HG03025 (cell line): ENCODE measurements at regions not wholly inside any gene's neighbourhood (a gene's known extent, or its start where the extent isn't known, plus 50 kb on each side); places are given as distances from the start of the nearest gene placed in this dataset.

ENCODE experiments used
- ATAC-seq: cut with Tn5 transposase; IDR thresholded peaks from one replicate; pipeline ENCODE4 v1.9.1; 2021; ENCODE audit warnings: mild to moderate bottlenecking, moderate library complexity; ENCODE audit not compliant: unreplicated experiment, low FRiP score

DNA sequence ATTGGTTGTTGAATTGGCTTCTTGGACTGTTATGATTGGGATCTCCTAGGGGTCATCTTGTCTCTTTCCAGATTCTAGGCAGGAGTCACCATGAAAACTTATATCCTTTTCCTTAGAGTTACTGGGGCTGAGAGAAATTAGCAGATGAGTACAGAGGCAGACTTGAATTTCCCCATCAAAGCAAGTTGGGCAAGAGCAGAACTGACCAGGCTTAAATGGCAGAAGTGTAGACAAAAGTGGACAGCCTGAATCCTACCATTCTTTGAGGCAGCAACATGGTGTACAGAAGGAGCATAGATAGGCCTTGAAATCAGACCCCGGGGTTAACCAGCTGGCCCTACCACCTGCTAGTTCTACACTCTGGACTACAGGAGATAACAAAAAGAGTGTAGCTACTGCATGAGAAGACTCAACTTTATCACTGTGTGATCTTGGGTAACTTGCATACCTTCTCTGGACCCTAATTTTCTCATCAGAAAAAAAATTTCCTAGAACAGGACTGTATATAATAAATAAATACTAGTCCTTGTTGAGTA lies 427.4 kb upstream of the CADM1 start:
- no peak for ATAC-seq

DNA sequence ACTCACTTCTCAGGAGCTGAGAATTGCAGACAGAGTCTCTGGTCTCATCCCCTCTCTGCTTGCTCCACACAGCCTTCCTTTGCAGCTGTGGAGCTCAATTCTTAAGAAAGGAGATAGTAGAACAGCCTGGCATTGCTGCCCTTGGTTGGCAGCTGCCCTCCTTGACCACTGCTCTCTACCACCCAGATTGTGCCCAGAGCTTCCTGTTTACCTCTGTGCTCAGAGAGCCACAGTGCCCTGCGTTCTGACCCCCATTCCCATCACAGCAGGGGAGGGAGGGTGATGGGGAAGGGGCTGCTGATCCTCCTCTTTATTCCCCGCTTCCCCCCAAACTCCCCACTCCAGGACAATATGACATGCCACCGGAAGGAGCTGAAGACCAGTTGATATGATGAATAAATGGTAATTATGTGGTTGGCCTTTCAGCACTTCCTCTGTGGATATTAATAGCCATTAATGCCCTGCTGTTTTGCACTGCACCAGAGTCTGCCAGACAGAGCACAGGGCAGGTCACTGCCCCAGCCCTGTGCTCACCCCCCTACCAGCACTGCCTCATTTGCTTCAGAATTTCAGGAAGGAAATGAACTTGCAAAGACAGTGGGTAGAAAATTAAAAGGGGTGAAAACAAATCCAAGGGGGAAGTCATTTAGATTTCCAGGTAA lies 426.8 kb upstream of the CADM1 start:
- ATAC-seq = no peak

DNA sequence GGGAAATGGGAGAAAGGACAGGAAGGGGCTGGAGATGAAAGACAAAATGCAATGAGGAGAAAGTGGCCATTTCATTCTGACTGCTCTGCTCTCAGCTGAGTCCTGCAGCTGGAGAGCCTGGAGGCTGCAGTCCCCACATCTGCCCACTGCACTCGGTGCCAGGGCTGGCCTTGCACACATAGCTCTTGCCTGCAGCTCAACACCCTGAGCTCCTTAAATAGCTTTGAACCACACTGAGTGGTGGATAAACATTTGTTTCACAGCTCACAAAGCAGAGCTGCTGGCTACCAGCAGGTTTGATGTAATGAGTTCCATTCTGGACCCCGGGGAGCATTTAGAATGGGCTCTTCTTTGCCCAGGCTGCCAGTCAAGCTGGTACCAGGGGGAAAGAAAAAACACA lies 426.1 kb upstream of the CADM1 start:
- no peak for ATAC-seq

DNA sequence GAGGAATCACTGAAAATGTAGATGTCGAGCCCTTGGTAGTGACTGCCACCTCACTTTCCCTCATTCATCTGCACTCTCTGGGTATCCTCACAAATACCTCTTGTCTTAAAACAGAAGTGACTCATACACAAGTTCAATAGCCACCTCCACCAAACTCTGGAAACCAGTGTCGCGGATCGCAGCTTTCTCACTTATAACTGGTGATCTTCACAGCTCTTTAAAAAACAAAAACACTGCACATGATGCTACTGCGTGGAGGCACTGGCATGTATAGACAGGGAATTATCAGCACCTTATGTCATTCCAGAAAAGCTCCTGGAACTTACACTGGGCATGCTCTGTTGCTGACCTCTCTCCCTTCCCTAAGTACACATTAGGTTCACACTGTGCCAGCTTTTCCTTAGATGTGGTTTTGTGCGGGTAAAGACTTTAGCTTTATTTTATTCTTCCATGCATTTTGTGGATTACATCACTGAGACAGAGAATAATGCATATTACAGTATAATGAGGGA lies 425.5 kb upstream of the CADM1 start:
- no peak for ATAC-seq

DNA sequence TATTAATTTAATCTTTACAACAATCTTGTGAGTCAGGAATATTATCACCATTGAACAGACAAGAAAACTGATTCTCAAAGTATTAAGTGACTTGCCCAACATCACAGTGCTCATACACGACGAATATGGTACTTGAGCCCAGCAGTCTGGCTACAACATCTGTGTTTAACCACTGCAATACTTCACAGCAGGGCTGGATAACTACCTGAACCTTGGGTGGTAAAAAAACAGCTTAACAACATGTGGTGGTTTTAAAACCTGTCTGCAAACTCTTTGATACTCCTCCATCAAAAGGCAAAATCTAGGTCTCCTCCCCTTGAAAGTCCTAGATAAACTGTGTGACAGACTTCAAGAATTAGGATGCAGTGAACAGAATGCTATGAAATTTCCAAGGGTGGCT lies 424.6 kb upstream of the CADM1 start:
- ATAC-seq = no peak

DNA sequence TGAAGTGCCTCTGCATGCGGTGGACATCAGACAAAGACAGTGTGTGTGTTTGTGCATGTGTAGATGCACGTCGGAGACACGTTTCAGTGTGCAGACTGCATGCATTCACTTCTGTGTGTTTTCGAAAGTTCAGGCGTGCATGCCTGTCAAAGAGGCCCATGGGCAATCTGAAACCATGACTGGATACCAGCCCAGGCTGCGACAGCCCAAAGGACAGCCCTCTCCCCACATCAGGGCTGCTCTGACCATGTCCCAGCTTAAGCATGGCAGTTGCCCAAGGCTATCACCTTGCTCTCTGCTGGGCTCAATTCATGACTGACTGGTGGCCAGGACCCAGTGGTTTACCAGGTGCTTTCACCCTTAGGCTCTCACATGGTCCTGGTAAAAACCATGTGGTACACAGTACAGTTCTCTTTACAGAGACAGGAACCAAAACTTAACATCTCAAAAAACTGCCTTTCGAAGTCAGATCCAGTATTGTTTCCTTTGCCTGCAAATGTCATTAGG lies 423.7 kb upstream of the CADM1 start:
- no peak for ATAC-seq

DNA sequence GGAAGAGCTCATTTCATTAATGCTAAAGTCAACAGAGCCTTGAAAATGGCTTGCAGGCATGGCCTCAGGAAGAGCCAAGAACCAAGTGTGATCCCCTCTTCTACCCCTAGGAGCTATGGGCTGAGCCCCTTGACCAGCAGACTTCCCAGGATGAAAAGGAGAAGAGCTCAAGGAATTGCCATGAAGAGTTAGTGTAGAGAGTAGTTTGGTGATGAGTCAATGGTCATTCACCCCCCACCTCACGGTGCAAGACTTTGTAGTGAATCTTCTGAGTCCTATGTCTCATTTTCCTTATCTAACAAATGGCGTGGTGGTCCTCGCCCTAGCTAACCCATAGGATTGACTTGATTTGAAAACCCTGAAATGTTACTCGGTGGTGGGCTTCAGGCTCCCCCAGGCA lies 422.4 kb upstream of the CADM1 start:
- no peak for ATAC-seq

DNA sequence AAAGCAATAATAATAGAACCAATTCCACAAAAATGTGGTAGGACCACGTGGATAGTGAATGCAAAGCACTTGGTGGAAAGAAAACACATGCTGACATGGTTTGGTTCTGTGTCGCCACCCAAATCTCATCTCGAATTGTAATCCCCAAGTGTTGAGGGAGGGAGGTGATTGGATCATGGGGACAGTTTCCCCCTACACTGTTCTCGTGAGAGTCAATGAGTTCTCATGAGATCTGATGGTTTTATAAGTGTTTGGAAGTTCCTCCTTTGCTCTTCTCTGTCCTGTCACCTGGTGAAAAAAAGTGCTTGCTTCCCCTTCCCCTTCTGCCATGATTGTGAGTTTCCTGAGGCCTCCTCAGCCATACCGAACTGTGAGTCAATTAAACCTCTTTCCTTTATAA lies 421.9 kb upstream of the CADM1 start:
- ATAC-seq = no peak

DNA sequence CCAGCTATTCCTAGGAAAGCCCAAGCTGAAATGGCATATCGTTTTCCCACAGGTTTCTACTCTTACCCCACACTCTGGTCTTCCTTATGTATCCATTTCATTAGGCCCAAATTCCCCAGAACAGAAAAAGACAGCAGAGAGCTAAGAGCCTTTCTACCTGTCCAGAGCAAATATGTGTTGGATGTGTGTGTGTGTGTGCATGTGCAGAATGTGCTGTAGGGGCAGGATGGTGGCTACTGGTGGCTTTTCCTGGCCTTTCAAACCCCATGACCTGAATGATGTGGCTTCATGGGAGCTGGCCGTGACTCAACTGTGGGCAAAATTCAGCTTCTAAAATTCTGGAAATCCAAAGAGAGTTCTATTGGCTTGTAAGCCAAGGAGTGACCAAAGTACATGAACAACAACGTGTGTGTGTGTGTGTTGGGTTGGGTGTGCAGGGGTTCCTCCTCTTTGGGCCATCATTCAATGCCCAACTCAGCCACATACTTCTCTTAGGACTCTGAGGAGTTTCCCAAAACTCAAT lies 421.4 kb upstream of the CADM1 start:
- no peak for ATAC-seq

DNA sequence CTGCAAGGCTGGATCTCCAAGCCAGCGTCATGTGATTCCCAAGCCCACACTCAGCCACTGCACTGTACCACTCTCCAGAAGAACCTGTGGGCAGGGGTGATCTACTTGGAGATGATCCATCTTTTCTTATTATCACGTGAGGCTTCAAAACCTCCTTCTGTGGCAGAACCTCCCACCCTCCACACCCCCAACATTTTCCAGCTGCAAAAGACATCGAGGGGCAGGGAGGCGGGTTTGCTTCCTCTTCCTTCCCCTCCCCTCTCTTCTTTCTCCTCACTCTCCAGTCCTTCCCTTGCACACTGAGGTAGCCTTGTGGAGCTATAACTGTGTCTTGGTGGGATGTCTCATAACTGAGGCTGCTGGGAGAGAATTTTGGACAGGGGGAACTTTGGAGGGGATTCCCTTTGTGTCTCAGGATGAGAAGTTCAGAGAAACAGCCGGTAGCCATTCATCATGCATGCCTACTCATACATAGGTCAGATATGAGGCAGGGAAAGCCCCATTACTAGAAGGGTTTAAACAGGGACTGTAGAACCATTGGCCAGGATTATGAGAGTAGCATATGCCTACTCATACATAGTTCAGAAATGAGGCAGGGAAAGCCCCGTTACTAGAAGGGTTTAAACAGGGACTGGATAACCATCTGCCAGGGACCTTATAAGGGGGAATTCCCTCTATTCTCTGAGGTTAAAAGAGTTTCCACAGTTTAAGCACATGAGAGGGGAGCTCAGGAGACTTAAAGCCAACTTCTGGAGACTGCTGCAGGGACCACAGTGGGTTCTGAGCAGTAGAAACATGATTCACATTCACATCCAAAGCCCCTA lies 420.7 kb upstream of the CADM1 start:
- ATAC-seq = peak; percentile 74

DNA sequence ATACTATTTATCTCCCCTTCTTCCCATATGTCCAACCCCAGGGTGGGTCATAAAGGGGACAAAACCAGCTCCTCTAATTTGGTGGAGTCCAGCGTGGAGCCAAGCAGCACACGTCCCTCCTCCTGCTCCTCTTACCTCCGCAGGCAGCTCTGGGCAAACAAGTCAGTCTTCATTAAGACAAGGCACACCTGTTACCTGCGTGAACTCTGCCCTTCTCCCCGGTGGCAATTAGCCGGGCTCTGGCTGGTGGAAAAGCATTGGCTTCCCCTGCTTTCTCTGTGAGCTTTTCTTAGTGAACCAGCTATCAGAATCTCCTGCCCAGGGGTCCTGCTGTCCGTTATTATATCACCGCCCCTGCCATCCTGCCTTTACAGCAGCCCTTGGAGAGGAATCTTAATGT lies 418.7 kb upstream of the CADM1 start:
- ATAC-seq = no peak

DNA sequence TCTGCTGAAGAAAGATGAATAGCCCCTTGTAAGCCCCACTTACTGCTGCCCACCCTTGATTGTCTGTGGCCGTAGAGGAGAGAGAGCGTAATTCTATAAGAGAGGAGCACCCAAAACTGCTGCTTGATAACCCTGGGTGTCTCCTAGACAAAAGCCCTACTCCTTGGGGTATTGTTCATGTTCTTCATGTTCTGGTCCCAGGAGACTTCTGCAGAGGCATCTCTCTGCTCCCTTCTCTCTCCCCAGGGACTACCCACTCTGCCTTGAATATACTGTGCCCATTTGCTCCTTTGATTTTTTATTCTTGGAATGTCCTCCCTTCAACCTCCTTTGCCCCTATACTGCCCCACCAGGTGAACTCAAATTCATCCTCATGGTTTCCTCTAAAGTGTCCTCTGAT lies 417.8 kb upstream of the CADM1 start:
- ATAC-seq = no peak

DNA sequence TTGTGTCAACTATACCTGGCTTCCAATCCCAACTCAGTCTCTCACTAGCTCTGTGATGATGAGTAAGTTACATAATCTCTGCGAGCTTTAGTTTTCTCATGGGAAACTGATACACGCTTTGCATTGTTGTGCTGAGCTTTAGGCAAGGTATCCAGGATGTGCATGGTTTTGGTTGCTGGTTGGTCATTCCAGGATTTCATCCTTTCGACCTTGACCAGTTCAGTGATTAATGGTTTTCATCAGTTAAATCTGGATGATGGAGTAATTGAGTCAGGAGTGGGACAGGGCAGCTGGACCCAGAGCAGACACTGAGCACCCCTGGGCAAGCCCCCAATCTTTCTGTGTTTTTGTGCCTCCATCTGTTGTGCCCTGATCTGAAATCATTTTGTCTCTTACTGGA lies 417.3 kb upstream of the CADM1 start:
- no peak for ATAC-seq

DNA sequence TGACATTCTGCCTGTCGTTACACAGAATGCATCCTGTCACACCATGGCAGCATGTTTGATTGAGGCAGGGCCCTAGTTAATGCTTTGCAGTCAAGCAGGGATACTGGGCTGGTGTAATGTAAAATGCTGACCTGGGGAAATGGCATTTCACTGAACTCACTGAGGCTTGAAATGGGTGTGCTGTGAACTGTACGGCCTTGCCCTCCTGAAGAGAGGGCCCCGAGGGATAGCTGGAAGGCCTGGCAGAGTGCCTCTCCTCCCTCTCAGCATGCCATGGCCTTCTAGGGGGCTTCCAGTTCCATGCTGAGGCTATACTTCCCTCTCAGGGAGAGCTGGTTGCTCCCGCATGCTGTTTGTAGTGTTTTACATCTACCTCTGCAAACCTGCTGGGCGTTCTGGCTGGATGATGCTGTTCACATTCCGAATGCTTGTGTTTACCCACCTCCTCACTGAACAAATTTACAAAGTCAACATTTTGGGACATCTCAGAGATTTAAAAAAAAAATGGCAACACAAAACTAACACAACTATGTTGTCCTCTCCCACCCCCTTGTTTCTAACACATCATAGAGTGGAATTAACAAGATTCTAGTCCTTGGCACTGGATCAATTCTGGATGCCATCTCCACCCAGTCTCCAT lies 416.7 kb upstream of the CADM1 start:
- no peak for ATAC-seq

DNA sequence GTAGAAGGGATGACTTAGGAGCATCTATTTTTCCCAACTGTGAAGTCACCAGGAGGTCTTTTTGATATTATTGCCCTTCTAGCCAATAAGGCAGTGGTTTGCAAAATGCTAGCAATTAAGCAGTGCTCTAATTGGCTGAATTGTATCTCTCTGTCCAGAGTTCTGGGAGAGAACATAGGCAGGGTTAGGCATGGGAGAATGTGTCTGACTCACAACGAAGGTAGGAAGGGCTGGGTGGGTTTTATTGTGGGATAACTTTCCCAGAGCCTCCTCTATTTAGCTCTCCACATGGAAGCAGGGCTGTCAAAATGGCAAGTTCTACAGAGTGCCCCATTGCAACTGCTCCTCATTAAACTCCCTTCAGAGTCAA lies 415.9 kb upstream of the CADM1 start:
- no peak for ATAC-seq

DNA sequence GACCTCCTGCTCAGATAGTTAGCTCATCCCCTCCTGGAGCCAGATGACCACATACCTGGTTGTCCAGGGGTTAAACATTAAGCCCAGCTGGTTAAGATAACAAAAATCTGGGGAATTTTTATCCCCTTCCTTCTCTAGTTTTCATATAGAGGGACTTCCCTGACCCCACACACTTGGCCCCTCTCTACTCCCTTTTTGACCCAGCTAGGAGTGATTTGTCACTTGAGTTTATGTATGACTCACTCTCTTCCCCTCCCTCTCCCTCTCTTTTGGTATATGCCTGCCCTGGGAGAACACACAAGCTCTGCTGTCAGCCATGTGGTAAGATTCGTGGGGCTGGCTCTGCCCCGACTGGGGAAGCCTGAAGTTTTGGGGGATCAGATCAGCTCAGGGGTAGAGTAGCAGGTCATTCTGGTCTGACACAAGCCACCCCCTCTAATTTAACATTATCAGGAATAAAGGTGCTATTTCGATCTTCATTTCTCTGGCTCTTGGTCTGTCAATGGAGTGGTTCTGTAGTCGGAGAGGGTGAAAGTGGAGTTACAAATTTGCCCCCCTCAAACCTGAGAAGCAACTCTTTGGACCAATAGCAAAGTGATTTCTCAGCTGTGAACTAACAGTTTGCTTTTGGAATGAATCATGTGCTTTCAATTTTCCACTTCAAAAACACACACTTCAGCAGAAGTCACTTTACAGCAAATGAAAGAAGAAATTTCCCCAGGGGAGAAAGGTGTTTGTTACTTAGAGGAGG lies 415.3 kb upstream of the CADM1 start:
- ATAC-seq = peak; percentile 45

DNA sequence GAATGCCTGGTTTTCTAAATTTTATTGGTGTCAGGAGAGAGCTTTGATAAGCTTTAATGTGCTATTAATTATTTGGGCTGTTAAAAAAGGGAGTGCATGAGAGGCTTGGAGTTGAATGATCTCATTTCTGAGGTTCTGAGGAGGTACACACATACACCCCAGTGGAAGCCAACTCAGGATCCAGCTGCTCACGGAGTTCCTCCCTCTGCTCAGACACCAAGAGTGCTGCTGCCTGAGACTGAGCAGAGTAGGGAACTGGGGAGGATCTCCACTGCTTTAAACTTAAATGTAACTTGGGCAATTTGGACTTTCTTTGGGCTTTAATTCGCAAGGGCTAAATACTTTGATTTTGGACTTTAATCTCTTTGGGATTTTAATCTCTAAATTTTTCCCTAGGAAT lies 414.4 kb upstream of the CADM1 start:
- ATAC-seq = no peak

DNA sequence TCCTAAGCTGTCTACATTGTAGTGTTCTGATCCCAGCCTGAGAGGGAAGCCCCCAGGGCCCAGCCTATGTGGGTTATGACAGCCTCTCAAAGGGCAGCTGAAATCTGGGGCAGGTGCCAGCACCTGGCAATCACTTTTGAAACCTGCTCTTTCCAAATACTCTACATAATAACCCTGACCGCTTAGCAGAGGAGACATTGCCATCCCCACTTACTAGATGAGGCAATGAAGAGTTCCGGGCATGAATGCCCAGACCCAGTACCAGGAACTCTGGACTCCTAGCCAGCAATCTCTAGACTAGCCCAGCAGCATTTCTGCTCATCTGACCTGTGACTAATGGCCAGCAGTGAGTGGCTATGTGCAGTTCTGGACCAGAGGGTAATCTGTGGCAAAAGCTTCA lies 412.4 kb upstream of the CADM1 start:
- ATAC-seq = no peak

DNA sequence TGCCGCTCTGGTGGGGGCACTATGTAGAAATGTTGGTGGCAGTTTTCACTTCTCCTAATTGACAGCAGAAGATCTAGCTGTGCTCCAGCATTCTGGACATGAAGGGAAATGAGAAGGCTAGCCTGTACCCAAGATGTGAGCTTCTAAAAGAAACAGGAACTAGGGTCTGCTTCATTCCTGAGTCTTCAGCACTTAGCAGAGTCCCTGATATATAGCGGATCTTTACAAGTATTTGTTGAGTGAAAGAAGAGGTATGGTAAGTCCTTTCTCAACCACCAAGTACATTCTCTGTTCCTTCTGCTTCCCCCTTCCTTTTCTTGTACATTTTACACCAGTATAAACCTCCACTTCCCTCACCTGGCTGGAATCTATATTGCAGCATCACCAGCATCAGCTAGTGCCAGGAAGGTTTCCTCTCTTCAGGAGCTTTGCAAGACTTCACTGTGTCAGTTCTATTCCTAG lies 408.3 kb upstream of the CADM1 start:
- ATAC-seq = no peak
